Erythroblast (primary cell): ENCODE measurements at regions not wholly inside any gene's neighbourhood (a gene's known extent, or its start where the extent isn't known, plus 50 kb on each side); places are given as distances from the start of the nearest gene placed in this dataset.

ENCODE experiments used
- GATA1 ChIP-seq: IDR thresholded peaks from 2 replicates; pipeline ENCODE4 v1.6.1; 2011; ENCODE audit warnings: low read depth, mild to moderate bottlenecking, control low read depth, low read length, moderate library complexity
- POLR2A ChIP-seq: IDR thresholded peaks from 2 replicates; pipeline ENCODE4 v1.6.1; 2011; ENCODE audit warnings: mild to moderate bottlenecking, low read length

DNA sequence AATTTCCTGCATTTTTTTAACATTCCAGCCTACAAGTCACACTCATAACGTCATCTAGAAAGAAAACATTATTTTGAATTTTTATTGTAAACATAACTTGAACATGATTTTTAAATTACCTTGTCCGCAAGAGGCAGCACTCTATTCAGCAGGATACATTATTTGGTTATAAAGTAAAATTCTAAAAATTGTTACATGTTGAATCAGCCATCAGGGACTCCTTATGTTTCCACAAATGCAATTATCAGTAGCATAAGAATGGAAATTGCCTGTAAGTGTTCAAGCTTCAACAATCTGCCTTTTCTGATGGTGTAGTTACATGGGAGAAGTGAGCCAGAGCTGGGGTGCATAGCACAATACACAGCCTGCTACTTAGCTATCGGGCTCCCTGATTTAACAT is 97.5 kb downstream of the ZNF365 start:
- TF ChIP-seq POLR2A: no peak
- TF ChIP-seq GATA1: no peak
